Psoas muscle (tissue), 7 donors: ENCODE measurements at regions not wholly inside any gene's neighbourhood (a gene's known extent, or its start where the extent isn't known, plus 50 kb on each side); places are given as distances from the start of the nearest gene placed in this dataset.

Source experiments
- ATAC-seq, 4 donors: fragments of 200-7000 bp; cut with Tn5 transposase; one replicate each; pipeline ENCODE4 v1.9.1; 2020; ENCODE audit warnings: moderate library complexity in 3 of 4, mild to moderate bottlenecking in 2 of 4
- DNase-seq, 2 donors: peaks; one replicate each; pipeline ENCODE4 v3.0.0-alpha.2; 2020
- H3K27ac ChIP-seq: fragments of 200-600 bp; one replicate; pipeline ENCODE4 v1.8.0; 2022
- H3K27me3 ChIP-seq, 3 donors: fragments of 200-600 bp in 1 of 3; one replicate each; pipeline versions ENCODE4 v1.6.1 to v1.8.0; 2013 to 2022; ENCODE audit warnings: low read length in 2 of 3, mild to moderate bottlenecking in 2 of 3, moderate library complexity in 1 of 3; ENCODE audit not compliant: insufficient read depth in 3 of 3
- H3K36me3 ChIP-seq, 2 donors: fragments of 200-600 bp in 1 of 2; one replicate each; pipeline versions ENCODE4 v1.6.1 to v1.8.0; 2013 to 2022; ENCODE audit warnings: low read depth in 1 of 2, mild to moderate bottlenecking in 1 of 2, moderate library complexity in 1 of 2; ENCODE audit not compliant: insufficient read depth in 1 of 2
- H3K4me1 ChIP-seq: fragments of 200-600 bp; one replicate; pipeline ENCODE4 v1.8.0; 2022
- H3K4me3 ChIP-seq: fragments of 200-600 bp; one replicate; pipeline ENCODE4 v1.8.0; 2022; ENCODE audit warnings: mild to moderate bottlenecking
- H3K9me3 ChIP-seq: fragments of 200-600 bp; one replicate; pipeline ENCODE4 v1.8.0; 2022
- CTCF ChIP-seq: fragments of 200-600 bp; IDR thresholded peaks from one replicate; pipeline ENCODE4 v1.8.0; 2022; ENCODE audit warnings: antibody characterized with exemption
- WGBS, 3 donors: extraction: QIAGEN DNeasy Blood & Tissue Kit; methylation state at CpG; one replicate each; pipeline versions ENCODE4 v1.1.6 to v1.1.7; 2013; 5-methylcytosine and 5-hydroxymethylcytosine counted together
- intact Hi-C, 2 donors: fragments of 100-400 bp; cut with DNase I; formaldehyde crosslinking; loops; one replicate each; pipeline versions ENCODE4 v1.11.0 to v1.14.2; 2022
- donor health status: healthy with polysubstance abuse.
- donor health status: DM: no; HTN: no; CAD: no; lungs with moderate emphysema.
- donor health status: Bipolar disorder and iron deficiency.
- donor health status: healthy.
- donor health status: DM: yes; HTN: yes; CAD: no.
- donor health status: DM: no; HTN: no; CAD: no.
- donor health status: DM: yes; HTN: yes; CAD: no.

- DNase-seq (no peak), ATAC-seq (no peak)
- H3K36me3 ChIP-seq = no peaks in the 10 kb centered on the region
- H3K27ac ChIP-seq = no peak overlapping the region
- WGBS, 3 donors = 25 to 42% (median 32%) methylated on average over 2 of the region's 2 CpGs
- no peaks in the 10 kb centered on the region for H3K27me3 ChIP-seq
- H3K4me3 ChIP-seq = no peak overlapping the region
- no peak for TF ChIP-seq CTCF
- intact Hi-C loops = no loop called here
- no peaks in the 10 kb centered on the region for H3K4me1 ChIP-seq
- H3K9me3 ChIP-seq = no peaks in the 10 kb centered on the region
These were observed 129.4 kb upstream of the ADPGK start for GRCh38 chr15:72912996-72913395.

- intact Hi-C loops = no loop called here
These were observed 128.6 kb upstream of the ADPGK start for GRCh38 chr15:72912121-72912520.

GRCh38 chr15:72911626-72912025, 128.1 kb upstream of the ADPGK start:
- WGBS, 3 donors = 57 to 97% (median 96%) methylated on average over 1 of the region's 1 CpG
- DNase-seq (no peak), ATAC-seq (no peak)
- intact Hi-C loops = no loop called here
- H3K9me3 ChIP-seq = no peaks in the 10 kb centered on the region
- H3K36me3 ChIP-seq = no peaks in the 10 kb centered on the region
- no peaks in the 10 kb centered on the region for H3K4me1 ChIP-seq
- no peak overlapping the region for H3K4me3 ChIP-seq
- H3K27ac ChIP-seq = no peak overlapping the region
- H3K27me3 ChIP-seq = no peaks in the 10 kb centered on the region
- TF ChIP-seq CTCF = no peak

More at GRCh38 chr15:72912121-72912520, 128.6 kb upstream of the ADPGK start:
- Histone ChIP-seq H3K4me3 (no peak overlapping the region), H3K27me3 (no peaks in the 10 kb centered on the region), H3K36me3 (no peaks in the 10 kb centered on the region), H3K4me1 (no peaks in the 10 kb centered on the region), H3K27ac (no peak overlapping the region), H3K9me3 (no peaks in the 10 kb centered on the region)
- WGBS, 3 donors = 41 to 59% (median 48%) methylated on average over 4 of the region's 4 CpGs
- TF ChIP-seq CTCF = no peak
- DNase-seq (no peak), ATAC-seq (no peak)

- intact Hi-C loops = no loop called here
- Histone ChIP-seq H3K27me3 (no peaks in the 10 kb centered on the region), H3K4me3 (no peak overlapping the region), H3K36me3 (no peaks in the 10 kb centered on the region), H3K9me3 (no peaks in the 10 kb centered on the region), H3K4me1 (no peaks in the 10 kb centered on the region), H3K27ac (no peak overlapping the region)
- ATAC-seq (no peak), DNase-seq (no peak)
- WGBS, 3 donors = 69 to 83% (median 73%) methylated on average over 4 of the region's 4 CpGs
- no peak for TF ChIP-seq CTCF
These were observed 125.2 kb upstream of the ADPGK start for GRCh38 chr15:72908713-72909112.

GRCh38 chr15:72907733-72908132, 124.2 kb upstream of the ADPGK start:
- H3K4me1 ChIP-seq = peaks cover 5% of the 10 kb centered on the region
- DNase-seq (no peak), ATAC-seq (no peak)
- H3K4me3 ChIP-seq = no peak overlapping the region
- no peaks in the 10 kb centered on the region for H3K27me3 ChIP-seq
- intact Hi-C loops = no loop called here
- no peak overlapping the region for H3K27ac ChIP-seq
- 77 to 92% (median 80%) methylated on average over 1 of the region's 1 CpG for WGBS, 3 donors
- H3K36me3 ChIP-seq = no peaks in the 10 kb centered on the region
- no peaks in the 10 kb centered on the region for H3K9me3 ChIP-seq
- TF ChIP-seq CTCF = no peak
